GM12878 (cell line): ENCODE measurements at regions not wholly inside any gene's neighbourhood (a gene's known extent, or its start where the extent isn't known, plus 50 kb on each side); places are given as distances from the start of the nearest gene placed in this dataset.

Source experiments
- ATAC-seq: fragments of 200-7000 bp; cut with Tn5 transposase; 3 replicates; pipeline ENCODE4 v1.9.1; 2020; ENCODE audit warnings: mild to moderate bottlenecking, moderate library complexity
- BruUV-seq: library from RNA; stranded (reverse); fragments of 400-500 nt; replicated peaks from 2 replicates; lab custom pipeline; 2021; lab: Mats Ljungman, UMichigan
- CTCF ChIA-PET: fragments of 300-600 bp; sonication (Branson Sonifier 250); formaldehyde crosslinking; extraction: SDS; loops from one replicate; lab custom pipeline; 2021; ENCODE audit warnings: inconsistent platforms; lab: Yijun Ruan, JAX
- POLR2A ChIA-PET: fragments of 350-600 bp; formaldehyde crosslinking; extraction: SDS; loops from one replicate; lab custom pipeline; 2021; ENCODE audit warnings: inconsistent platforms; lab: Charles Lee
- RAD21 ChIA-PET: fragments of 300-600 bp; sonication (Branson Sonifier 250); formaldehyde crosslinking; loops from one replicate; lab custom pipeline; 2023; ENCODE audit warnings: antibody characterized with exemption; ENCODE audit not compliant: unreplicated experiment; lab: Charles Lee
- SMC1A ChIA-PET: fragments of 300-600 bp; sonication (Branson Sonifier 250); formaldehyde crosslinking; loops from one replicate; lab custom pipeline; 2023; ENCODE audit not compliant: unreplicated experiment, uncharacterized antibody; lab: Charles Lee
- DNase-seq: peaks from one replicate; pipeline ENCODE4 v3.0.0-alpha.2; 2011; ENCODE audit warnings: low read depth, low spot score
- FAIRE-seq: peaks from 3 replicates; lab custom pipeline; 2011; peaks lifted over from hg19 to GRCh38; lab: Jason Lieb, UNC
- H2AFZ ChIP-seq: 2 replicates; pipeline ENCODE4 v1.6.0; 2011; ENCODE audit warnings: low read depth, low read length, control low read depth; ENCODE audit not compliant: control insufficient read depth
- H3K27ac ChIP-seq: 2 replicates; pipeline ENCODE4 v1.5.1; 2011; ENCODE audit warnings: control low read depth; ENCODE audit not compliant: control insufficient read depth, insufficient read depth
- H3K27me3 ChIP-seq, 2 experiments: replicated peaks in 1 of 2; 2 replicates each; pipeline versions ENCODE4 v1.6.0 to v1.6.1; 2011; ENCODE audit warnings: low read length in 1 of 2; ENCODE audit not compliant: control insufficient read depth in 2 of 2, insufficient read depth in 2 of 2
- H3K36me3 ChIP-seq, 2 experiments: 2 replicates each; pipeline ENCODE4 v1.5.1; 2011; ENCODE audit warnings: low read length in 1 of 2; ENCODE audit not compliant: control insufficient read depth in 2 of 2, insufficient read depth in 2 of 2
- H3K4me1 ChIP-seq: 2 replicates; pipeline ENCODE4 v1.6.1; 2011; ENCODE audit warnings: mild to moderate bottlenecking, low read length, moderate library complexity, mixed read lengths; ENCODE audit not compliant: control insufficient read depth, insufficient read depth
- H3K4me2 ChIP-seq: 2 replicates; pipeline ENCODE4 v1.6.0; 2011; ENCODE audit warnings: control low read depth; ENCODE audit not compliant: control insufficient read depth, insufficient read depth
- H3K4me3 ChIP-seq: fragments of 200-600 bp; sonication (generic); 2 replicates; pipeline ENCODE4 v1.5.1; 2016
- H3K79me2 ChIP-seq: 2 replicates; pipeline ENCODE4 v1.6.0; 2011; ENCODE audit warnings: low read length; ENCODE audit not compliant: control insufficient read depth, insufficient read depth
- H3K9ac ChIP-seq: 2 replicates; pipeline ENCODE4 v1.8.0; 2011; ENCODE audit warnings: low read length, control low read depth, mixed read lengths; ENCODE audit not compliant: control insufficient read depth, insufficient read depth
- H3K9me3 ChIP-seq: replicated peaks from 3 replicates; pipeline ENCODE4 v1.5.1; 2011; ENCODE audit warnings: mild to moderate bottlenecking, low read length; ENCODE audit not compliant: control insufficient read depth, insufficient read depth
- H4K20me1 ChIP-seq: 2 replicates; pipeline ENCODE4 v1.6.0; 2011; ENCODE audit not compliant: control insufficient read depth, insufficient read depth
- CBX3 ChIP-seq: fragments of 200-600 bp; sonication (generic); IDR thresholded peaks from 2 replicates; pipeline ENCODE4 v1.6.1; 2016; ENCODE audit warnings: low read depth, borderline replicate concordance
- CBX5 ChIP-seq: sonication (generic); IDR thresholded peaks from 2 replicates; pipeline ENCODE4 v1.6.1; 2016; ENCODE audit warnings: low read depth, moderate library complexity, mild to moderate bottlenecking, inconsistent platforms
- CREB1 ChIP-seq: IDR thresholded peaks from 2 replicates; pipeline ENCODE4 v1.6.1; 2012; ENCODE audit warnings: low read depth, mild to moderate bottlenecking, inconsistent platforms
- FOXM1 ChIP-seq: IDR thresholded peaks from 2 replicates; pipeline ENCODE4 v1.6.1; 2012; ENCODE audit warnings: low read depth, mild to moderate bottlenecking, inconsistent platforms, low read length, moderate library complexity
- GATAD2B ChIP-seq: fragments of 450-650 bp; conservative IDR thresholded peaks from 2 replicates; pipeline ENCODE4 v1.6.1; 2017; ENCODE audit warnings: low read depth, mild to moderate bottlenecking, moderate library complexity
- HDAC2 ChIP-seq: fragments of 200-600 bp; sonication (generic); IDR thresholded peaks from 2 replicates; pipeline ENCODE4 v1.6.1; 2017
- MTA2 ChIP-seq: fragments of 450-650 bp; IDR thresholded peaks from 2 replicates; pipeline ENCODE4 v1.6.1; 2016; ENCODE audit warnings: low read depth, mild to moderate bottlenecking, moderate library complexity
- MYB ChIP-seq: fragments of 150-350 bp; IDR thresholded peaks from 2 replicates; pipeline ENCODE4 v1.6.1; 2014; ENCODE audit warnings: mild to moderate bottlenecking, low read depth, low read length, borderline replicate concordance
- POU2F2 ChIP-seq: IDR thresholded peaks from 3 replicates; pipeline ENCODE4 v1.6.1; 2011; ENCODE audit warnings: low read depth, mild to moderate bottlenecking, low read length, borderline replicate concordance
- ZBED1 ChIP-seq: IDR thresholded peaks from 2 replicates; pipeline ENCODE4 v1.6.1; 2016; ENCODE audit warnings: borderline replicate concordance
- WGBS: methylation state at CpG from one replicate; pipeline ENCODE4 v1.1.6; 2016; ENCODE audit warnings: low lambda C conversion rate; ENCODE audit not compliant: insufficient replicate concordance, insufficient coverage; ENCODE audit errors: missing lambda C conversion rate; 5-methylcytosine and 5-hydroxymethylcytosine counted together
- in situ Hi-C: fragments of 300-500 bp; cut with MboI; formaldehyde crosslinking; loops from 9 replicates; pipeline ENCODE4 v1.14.3; 2018; ENCODE audit warnings: mixed read lengths
- intact Hi-C: fragments of 100-400 bp; cut with micrococcal nuclease; formaldehyde crosslinking; loops from one replicate; pipeline ENCODE4 v1.14.2; 2022; ENCODE audit not compliant: unreplicated experiment
- TF ChIP-seq, protein P1 (sequence below): fragments of 450-650 bp; IDR thresholded peaks from 2 replicates; pipeline ENCODE4 v1.6.1; 2017; ENCODE audit warnings: mild to moderate bottlenecking
- TF ChIP-seq, protein P2 (sequence below), 3 experiments: IDR thresholded peaks in 2 of 3; conservative IDR thresholded peaks in 1 of 3; 2 replicates each; pipeline ENCODE4 v1.5.1; 2011; ENCODE audit warnings: low read depth in 3 of 3, low read length in 3 of 3, mild to moderate bottlenecking in 3 of 3, control low read depth in 2 of 3, moderate library complexity in 2 of 3, inconsistent platforms in 1 of 3, mixed read lengths in 1 of 3; ENCODE audit not compliant: control insufficient read depth in 2 of 3, insufficient read depth in 1 of 3; ENCODE audit errors: extremely low read depth in 1 of 3
- TF ChIP-seq, protein P3 (sequence below): fragments of 450-650 bp; IDR thresholded peaks from 2 replicates; pipeline ENCODE4 v1.6.1; 2016; ENCODE audit warnings: mild to moderate bottlenecking
- TF ChIP-seq, protein P4 (sequence below): IDR thresholded peaks from 2 replicates; pipeline ENCODE4 v1.6.1; 2012; ENCODE audit warnings: mild to moderate bottlenecking, low read depth, low read length

DNA sequence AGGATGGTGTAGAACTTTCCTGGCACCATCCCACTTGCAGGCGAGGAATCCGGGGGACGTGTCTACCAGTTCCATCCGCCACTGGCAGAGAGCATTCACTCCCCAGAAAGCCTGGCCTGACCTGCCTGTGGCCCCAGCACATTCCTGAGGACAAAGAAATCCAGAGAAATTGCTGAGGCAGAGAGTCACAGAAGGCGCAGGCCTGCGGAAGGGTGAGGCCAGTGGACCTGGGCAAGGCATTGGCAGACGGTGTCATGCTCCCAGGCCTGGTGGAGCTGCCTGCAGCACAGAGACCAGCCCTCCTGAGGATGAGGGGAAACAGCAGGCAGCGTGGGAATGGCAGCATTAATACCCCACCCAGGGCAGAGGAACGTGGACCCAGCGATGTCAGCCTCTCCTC lies 81.2 kb upstream of the F3 start:
- Histone ChIP-seq H3K4me3 (no peak overlapping the region), H3K27ac (no peak overlapping the region), H3K79me2 (no peaks in the 10 kb centered on the region), H3K9ac (no peak overlapping the region), H4K20me1 (no peaks in the 10 kb centered on the region), H3K9me3 (no peaks in the 10 kb centered on the region; the same call in 2 of the 3 replicates), H3K4me2 (no peak overlapping the region), H3K4me1 (no peaks in the 10 kb centered on the region), H3K36me3 (no peaks in the 10 kb centered on the region), H2AFZ (no peak overlapping the region), H3K27me3 (no peaks in the 10 kb centered on the region; a peak in 1 of 4 replicates)
- ChIA-PET SMC1A (no interaction called here), RAD21 (no interaction called here), POLR2A (no interaction called here), CTCF (no interaction called here)
- 56% methylated on average over 10 of the region's 10 CpGs for WGBS
- no TSS peak for BruUV-seq
- intact Hi-C loops (no loop called here), in situ Hi-C loops (no loop called here)
- ATAC-seq (no peak), DNase-seq (no peak), FAIRE-seq (no peak)
- TF ChIP-seq MTA2 (no peak), FOXM1 (no peak), GATAD2B (no peak), CBX5 (no peak), MYB (no peak), ZBED1 (no peak), HDAC2 (no peak), CREB1 (no peak), POU2F2 (no peak), CBX3 (no peak)
- TF ChIP-seq, protein P1, sequence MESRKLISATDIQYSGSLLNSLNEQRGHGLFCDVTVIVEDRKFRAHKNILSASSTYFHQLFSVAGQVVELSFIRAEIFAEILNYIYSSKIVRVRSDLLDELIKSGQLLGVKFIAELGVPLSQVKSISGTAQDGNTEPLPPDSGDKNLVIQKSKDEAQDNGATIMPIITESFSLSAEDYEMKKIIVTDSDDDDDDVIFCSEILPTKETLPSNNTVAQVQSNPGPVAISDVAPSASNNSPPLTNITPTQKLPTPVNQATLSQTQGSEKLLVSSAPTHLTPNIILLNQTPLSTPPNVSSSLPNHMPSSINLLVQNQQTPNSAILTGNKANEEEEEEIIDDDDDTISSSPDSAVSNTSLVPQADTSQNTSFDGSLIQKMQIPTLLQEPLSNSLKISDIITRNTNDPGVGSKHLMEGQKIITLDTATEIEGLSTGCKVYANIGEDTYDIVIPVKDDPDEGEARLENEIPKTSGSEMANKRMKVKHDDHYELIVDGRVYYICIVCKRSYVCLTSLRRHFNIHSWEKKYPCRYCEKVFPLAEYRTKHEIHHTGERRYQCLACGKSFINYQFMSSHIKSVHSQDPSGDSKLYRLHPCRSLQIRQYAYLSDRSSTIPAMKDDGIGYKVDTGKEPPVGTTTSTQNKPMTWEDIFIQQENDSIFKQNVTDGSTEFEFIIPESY, result no peak
- TF ChIP-seq, protein P2, sequence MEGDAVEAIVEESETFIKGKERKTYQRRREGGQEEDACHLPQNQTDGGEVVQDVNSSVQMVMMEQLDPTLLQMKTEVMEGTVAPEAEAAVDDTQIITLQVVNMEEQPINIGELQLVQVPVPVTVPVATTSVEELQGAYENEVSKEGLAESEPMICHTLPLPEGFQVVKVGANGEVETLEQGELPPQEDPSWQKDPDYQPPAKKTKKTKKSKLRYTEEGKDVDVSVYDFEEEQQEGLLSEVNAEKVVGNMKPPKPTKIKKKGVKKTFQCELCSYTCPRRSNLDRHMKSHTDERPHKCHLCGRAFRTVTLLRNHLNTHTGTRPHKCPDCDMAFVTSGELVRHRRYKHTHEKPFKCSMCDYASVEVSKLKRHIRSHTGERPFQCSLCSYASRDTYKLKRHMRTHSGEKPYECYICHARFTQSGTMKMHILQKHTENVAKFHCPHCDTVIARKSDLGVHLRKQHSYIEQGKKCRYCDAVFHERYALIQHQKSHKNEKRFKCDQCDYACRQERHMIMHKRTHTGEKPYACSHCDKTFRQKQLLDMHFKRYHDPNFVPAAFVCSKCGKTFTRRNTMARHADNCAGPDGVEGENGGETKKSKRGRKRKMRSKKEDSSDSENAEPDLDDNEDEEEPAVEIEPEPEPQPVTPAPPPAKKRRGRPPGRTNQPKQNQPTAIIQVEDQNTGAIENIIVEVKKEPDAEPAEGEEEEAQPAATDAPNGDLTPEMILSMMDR (IDR thresholded peaks at IDR 0.05 in 2 of 3, conservative IDR thresholded peaks at IDR 0.05 in 1 of 3; ENCODE audit: control insufficient read depth in 2 of 3, extremely low read depth in 1 of 3, insufficient read depth in 1 of 3, low read depth in 3 of 3, low read length in 3 of 3), result no peak
- TF ChIP-seq, protein P3, sequence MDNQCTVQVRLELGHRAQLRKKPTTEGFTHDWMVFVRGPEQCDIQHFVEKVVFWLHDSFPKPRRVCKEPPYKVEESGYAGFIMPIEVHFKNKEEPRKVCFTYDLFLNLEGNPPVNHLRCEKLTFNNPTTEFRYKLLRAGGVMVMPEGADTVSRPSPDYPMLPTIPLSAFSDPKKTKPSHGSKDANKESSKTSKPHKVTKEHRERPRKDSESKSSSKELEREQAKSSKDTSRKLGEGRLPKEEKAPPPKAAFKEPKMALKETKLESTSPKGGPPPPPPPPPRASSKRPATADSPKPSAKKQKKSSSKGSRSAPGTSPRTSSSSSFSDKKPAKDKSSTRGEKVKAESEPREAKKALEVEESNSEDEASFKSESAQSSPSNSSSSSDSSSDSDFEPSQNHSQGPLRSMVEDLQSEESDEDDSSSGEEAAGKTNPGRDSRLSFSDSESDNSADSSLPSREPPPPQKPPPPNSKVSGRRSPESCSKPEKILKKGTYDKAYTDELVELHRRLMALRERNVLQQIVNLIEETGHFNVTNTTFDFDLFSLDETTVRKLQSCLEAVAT, result no peak
- TF ChIP-seq, protein P4, sequence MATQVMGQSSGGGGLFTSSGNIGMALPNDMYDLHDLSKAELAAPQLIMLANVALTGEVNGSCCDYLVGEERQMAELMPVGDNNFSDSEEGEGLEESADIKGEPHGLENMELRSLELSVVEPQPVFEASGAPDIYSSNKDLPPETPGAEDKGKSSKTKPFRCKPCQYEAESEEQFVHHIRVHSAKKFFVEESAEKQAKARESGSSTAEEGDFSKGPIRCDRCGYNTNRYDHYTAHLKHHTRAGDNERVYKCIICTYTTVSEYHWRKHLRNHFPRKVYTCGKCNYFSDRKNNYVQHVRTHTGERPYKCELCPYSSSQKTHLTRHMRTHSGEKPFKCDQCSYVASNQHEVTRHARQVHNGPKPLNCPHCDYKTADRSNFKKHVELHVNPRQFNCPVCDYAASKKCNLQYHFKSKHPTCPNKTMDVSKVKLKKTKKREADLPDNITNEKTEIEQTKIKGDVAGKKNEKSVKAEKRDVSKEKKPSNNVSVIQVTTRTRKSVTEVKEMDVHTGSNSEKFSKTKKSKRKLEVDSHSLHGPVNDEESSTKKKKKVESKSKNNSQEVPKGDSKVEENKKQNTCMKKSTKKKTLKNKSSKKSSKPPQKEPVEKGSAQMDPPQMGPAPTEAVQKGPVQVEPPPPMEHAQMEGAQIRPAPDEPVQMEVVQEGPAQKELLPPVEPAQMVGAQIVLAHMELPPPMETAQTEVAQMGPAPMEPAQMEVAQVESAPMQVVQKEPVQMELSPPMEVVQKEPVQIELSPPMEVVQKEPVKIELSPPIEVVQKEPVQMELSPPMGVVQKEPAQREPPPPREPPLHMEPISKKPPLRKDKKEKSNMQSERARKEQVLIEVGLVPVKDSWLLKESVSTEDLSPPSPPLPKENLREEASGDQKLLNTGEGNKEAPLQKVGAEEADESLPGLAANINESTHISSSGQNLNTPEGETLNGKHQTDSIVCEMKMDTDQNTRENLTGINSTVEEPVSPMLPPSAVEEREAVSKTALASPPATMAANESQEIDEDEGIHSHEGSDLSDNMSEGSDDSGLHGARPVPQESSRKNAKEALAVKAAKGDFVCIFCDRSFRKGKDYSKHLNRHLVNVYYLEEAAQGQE, result no peak
